Stimulated activated CD4-positive, alpha-beta T cell treated with anti-CD3 and anti-CD28 coated beads, Interleukin-1b, Interleukin-23, amount 100 ng/mL, for 24 hours (primary cell): ENCODE measurements at regions not wholly inside any gene's neighbourhood (a gene's known extent, or its start where the extent isn't known, plus 50 kb on each side); places are given as distances from the start of the nearest gene placed in this dataset.
"Not testable (repeated sequence)": the region's sequence is repeated elsewhere in the genome, so short reads cannot be mapped to it uniquely, and the experiment has no call there.

ENCODE experiments used
- DNase-seq, 4 experiments: peaks; one replicate each; pipeline ENCODE4 v3.0.0-alpha.2; 2020; ENCODE audit warnings: low read depth in 4 of 4, low spot score in 1 of 4

GRCh38 chr5:171541341-171541776 lies 121.9 kb downstream of the FGF18 start:
- no peak for DNase-seq

GRCh38 chr5:171542525-171543140 lies 123.2 kb downstream of the FGF18 start:
- DNase-seq, result no peak

GRCh38 chr5:171543148-171543815 lies 123.8 kb downstream of the FGF18 start:
- DNase-seq, result no peak

GRCh38 chr5:171544913-171545765 lies 125.7 kb downstream of the FGF18 start:
- DNase-seq, result no peak

GRCh38 chr5:171549274-171549673 lies 129.8 kb downstream of the FGF18 start:
- no peak for DNase-seq

GRCh38 chr5:171553817-171554216 lies 134.4 kb downstream of the FGF18 start:
- not testable (repeated sequence) for DNase-seq

- no peak for DNase-seq
Observed at GRCh38 chr5:171555160-171555559, 135.7 kb downstream of the FGF18 start.

GRCh38 chr5:171562822-171563221 lies 143.4 kb downstream of the FGF18 start:
- DNase-seq, result peak in 1 of 4 experiments; percentile 16

GRCh38 chr5:171568389-171568788 lies 148.9 kb downstream of the FGF18 start:
- DNase-seq, result no peak

GRCh38 chr5:171569065-171569712 lies 149.7 kb downstream of the FGF18 start:
- no peak for DNase-seq

- DNase-seq, result no peak
Observed at GRCh38 chr5:171570244-171570825, 150.9 kb downstream of the FGF18 start.

- DNase-seq, result no peak
Observed at GRCh38 chr5:171571663-171572062, 152.2 kb downstream of the FGF18 start.

- no peak for DNase-seq
Observed at GRCh38 chr5:171573021-171573420, 153.6 kb downstream of the FGF18 start.

GRCh38 chr5:171573451-171574225 lies 154.2 kb downstream of the FGF18 start:
- no peak for DNase-seq

GRCh38 chr5:171574376-171574775 lies 154.9 kb downstream of the FGF18 start:
- no peak for DNase-seq

GRCh38 chr5:171575386-171575785 lies 155.9 kb downstream of the FGF18 start:
- DNase-seq, result no peak

- DNase-seq, result no peak
Observed at GRCh38 chr5:171575808-171576207, 156.4 kb downstream of the FGF18 start.

- no peak for DNase-seq
Observed at GRCh38 chr5:171577042-171577758, 157.8 kb downstream of the FGF18 start.

GRCh38 chr5:171578049-171578828 lies 158.8 kb downstream of the FGF18 start:
- DNase-seq, result no peak
